T-helper 17 cell (primary cell): ENCODE measurements at regions not wholly inside any gene's neighbourhood (a gene's known extent, or its start where the extent isn't known, plus 50 kb on each side); places are given as distances from the start of the nearest gene placed in this dataset.

ENCODE experiments used
- ATAC-seq: fragments of 150-1000 bp; cut with Tn5 transposase; 2 replicates; pipeline ENCODE4 v1.10.0; 2021; ENCODE audit warnings: mild to moderate bottlenecking, moderate library complexity
- DNase-seq, 3 donors: peaks; one replicate each; pipeline versions ENCODE4 v3.0.0 to v3.0.0-alpha.2; 2020 to 2021
- H3K9me3 ChIP-seq: one replicate; pipeline ENCODE4 v1.7.0; 2013; ENCODE audit warnings: low read length, mild to moderate bottlenecking; ENCODE audit not compliant: control insufficient read depth, poor library complexity, severe bottlenecking
- H3K27ac Mint-ChIP-seq: one replicate; pipeline ENCODE4 v1.8.0; 2022; ENCODE audit warnings: mild to moderate bottlenecking, moderate library complexity, mixed read lengths
- H3K27me3 Mint-ChIP-seq: one replicate; pipeline ENCODE4 v1.8.0; 2022; ENCODE audit warnings: mixed read lengths
- H3K36me3 Mint-ChIP-seq: one replicate; pipeline ENCODE4 v1.8.0; 2022; ENCODE audit warnings: low read depth, mixed read lengths
- H3K4me1 Mint-ChIP-seq: one replicate; pipeline ENCODE4 v1.8.0; 2022; ENCODE audit warnings: mild to moderate bottlenecking, mixed read lengths
- H3K4me3 Mint-ChIP-seq: one replicate; pipeline ENCODE4 v1.8.0; 2022; ENCODE audit warnings: mild to moderate bottlenecking, moderate library complexity, mixed read lengths

DNA sequence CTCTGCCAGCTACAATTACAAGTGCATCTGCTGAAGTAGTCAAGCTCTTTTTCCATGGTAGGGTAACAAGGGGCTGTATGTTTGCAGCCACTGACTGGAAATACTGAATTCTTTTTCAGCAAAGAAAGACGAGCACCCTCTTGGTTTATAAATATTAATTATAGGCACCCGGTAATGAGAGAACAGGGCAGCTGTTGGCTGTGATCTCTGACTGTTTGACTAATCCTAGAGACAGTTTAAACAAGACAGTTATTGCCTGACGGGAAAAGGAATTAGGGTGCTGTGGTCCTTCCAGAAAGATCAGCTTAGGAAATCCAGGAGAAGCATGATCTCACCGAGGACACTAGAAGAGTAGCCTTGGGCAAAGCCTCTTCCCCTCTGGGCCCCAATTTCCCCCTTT, 183.7 kb upstream of the ZC3H12A start:
- no peak for DNase-seq
- no peak for ATAC-seq

DNA sequence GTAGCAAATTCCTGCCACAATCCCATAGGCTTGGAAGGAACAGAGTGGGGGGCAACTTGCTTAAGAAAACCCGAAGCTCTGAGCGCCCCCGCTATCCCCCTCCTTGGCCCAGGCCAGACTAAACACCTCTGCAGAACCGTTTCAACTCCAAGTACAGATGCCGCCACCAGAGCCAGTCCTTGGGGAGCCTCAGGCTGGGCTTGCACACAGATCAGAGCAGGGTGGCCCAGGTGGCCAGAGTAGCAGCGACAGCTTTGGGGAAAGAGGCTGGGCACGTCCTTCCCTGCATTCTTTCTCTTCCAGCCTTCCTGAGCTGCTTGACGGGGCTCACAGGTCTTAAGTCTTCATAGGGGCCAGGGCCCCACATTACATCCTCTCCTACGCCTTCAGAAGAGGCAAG, 181.6 kb upstream of the ZC3H12A start:
- Mint-ChIP-seq H3K4me1 (peaks cover 3% of the 10 kb centered on the region), H3K27ac (no peak overlapping the region), H3K4me3 (no peak overlapping the region), H3K27me3 (peaks cover 79% of the 10 kb centered on the region), H3K36me3 (peaks cover 6% of the 10 kb centered on the region)
- no peaks in the 10 kb centered on the region for H3K9me3 ChIP-seq
- ATAC-seq (no peak), DNase-seq (no peak)

More for the DNA sequence above, 183.7 kb upstream of the ZC3H12A start:
- Mint-ChIP-seq H3K36me3 (peaks cover 2% of the 10 kb centered on the region), H3K27ac (no peak overlapping the region), H3K4me1 (no peaks in the 10 kb centered on the region), H3K4me3 (no peak overlapping the region), H3K27me3 (peaks cover 61% of the 10 kb centered on the region)
- H3K9me3 ChIP-seq: no peaks in the 10 kb centered on the region

DNA sequence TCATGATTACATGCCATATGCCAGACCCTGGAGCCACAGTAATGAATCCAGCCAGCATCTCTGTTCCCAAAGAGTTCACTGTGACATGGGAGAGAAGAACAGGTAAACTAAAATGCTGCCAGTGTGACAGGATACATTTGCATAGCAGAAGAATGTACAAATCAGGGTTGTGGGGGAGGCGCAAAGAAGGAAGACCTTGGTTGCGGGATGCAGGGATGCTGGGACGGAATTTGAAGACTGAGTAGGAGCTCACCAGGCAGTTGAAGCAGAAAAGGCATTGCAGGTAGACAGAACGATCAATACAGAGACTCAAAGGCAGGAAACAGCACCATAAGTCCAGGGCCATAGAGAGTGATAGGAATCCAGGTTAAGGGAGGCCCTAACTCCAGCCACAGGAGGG, 180.3 kb upstream of the ZC3H12A start:
- Mint-ChIP-seq H3K36me3 (peaks cover 6% of the 10 kb centered on the region), H3K4me3 (no peak overlapping the region), H3K4me1 (peaks cover 3% of the 10 kb centered on the region), H3K27ac (no peak overlapping the region), H3K27me3 (peaks cover 88% of the 10 kb centered on the region)
- ATAC-seq (no peak), DNase-seq (no peak)
- no peaks in the 10 kb centered on the region for H3K9me3 ChIP-seq

DNA sequence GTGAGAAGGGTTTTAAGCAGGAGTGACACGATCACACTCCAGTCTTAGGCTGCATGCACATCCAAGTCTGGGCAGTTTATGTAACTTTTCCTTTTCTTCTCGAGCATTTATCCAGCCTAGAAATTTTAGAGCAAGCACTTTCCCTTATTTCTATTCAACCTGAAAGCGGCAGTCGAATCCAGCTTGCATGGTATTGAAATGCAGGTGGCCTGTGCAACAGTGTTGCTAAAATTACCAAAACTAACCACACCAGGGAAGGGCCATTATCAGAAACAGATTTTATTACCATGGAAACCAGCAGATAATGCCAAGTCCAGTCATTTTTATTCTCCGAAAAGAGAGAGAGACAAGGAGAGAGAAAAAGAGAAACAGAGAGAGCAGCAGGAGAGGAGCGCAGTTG, 179.9 kb upstream of the ZC3H12A start:
- H3K27ac Mint-ChIP-seq: no peak overlapping the region
- peaks cover 7% of the 10 kb centered on the region for H3K36me3 Mint-ChIP-seq
- H3K4me3 Mint-ChIP-seq: no peak overlapping the region
- H3K27me3 Mint-ChIP-seq: peaks cover 90% of the 10 kb centered on the region
- no peaks in the 10 kb centered on the region for H3K9me3 ChIP-seq
- DNase-seq: no peak
- peaks cover 3% of the 10 kb centered on the region for H3K4me1 Mint-ChIP-seq
- ATAC-seq: no peak

DNA sequence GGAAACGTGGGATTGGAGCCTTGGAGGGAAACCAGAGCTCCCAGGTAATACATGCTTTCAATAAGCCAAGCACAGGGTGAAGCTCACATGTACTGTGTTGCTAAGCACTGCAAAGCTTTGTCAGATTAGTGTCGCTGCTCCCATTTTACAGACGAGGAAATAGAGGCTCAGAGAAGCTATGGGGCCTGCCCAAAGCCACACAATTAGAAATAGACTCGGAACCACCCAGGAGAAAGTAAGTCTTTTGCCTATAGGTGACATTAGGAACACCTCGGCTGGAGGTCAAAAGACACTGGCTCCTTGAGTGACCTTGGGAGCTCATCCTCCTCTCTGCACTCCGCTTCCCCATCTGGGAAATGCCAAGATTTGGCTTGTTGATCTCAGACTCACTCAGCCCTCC, 175.6 kb upstream of the ZC3H12A start:
- no peaks in the 10 kb centered on the region for H3K9me3 ChIP-seq
- no peak for DNase-seq
- H3K4me1 Mint-ChIP-seq: peaks cover 3% of the 10 kb centered on the region
- H3K27ac Mint-ChIP-seq: no peak overlapping the region
- no peak for ATAC-seq
- H3K27me3 Mint-ChIP-seq: peaks cover 76% of the 10 kb centered on the region
- no peak overlapping the region for H3K4me3 Mint-ChIP-seq
- peaks cover 7% of the 10 kb centered on the region for H3K36me3 Mint-ChIP-seq

DNA sequence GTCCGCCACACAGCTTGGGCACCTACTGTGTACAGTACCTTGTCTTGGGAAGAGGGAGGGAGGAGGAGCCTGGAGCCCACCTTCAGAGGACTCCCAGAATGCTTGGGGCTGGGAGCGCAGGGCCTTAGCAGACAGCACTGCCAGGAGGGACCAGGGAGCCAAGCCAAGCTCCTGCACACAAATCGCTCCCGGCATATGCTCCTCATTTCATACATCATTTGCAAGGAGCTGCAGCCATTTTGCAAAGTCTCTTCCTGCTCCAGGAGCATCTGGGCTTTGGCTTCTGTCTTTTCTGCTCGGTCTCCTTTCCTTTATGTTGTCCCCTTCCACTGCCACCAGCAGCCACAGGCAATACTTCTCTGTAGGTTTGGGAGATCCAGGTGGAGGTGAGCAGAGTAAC, 175.2 kb upstream of the ZC3H12A start:
- peaks cover 5% of the 10 kb centered on the region for H3K4me1 Mint-ChIP-seq
- peaks cover 72% of the 10 kb centered on the region for H3K27me3 Mint-ChIP-seq
- ATAC-seq (no peak), DNase-seq (no peak)
- H3K27ac Mint-ChIP-seq: no peak overlapping the region
- no peak overlapping the region for H3K4me3 Mint-ChIP-seq
- peaks cover 6% of the 10 kb centered on the region for H3K36me3 Mint-ChIP-seq
- no peaks in the 10 kb centered on the region for H3K9me3 ChIP-seq

DNA sequence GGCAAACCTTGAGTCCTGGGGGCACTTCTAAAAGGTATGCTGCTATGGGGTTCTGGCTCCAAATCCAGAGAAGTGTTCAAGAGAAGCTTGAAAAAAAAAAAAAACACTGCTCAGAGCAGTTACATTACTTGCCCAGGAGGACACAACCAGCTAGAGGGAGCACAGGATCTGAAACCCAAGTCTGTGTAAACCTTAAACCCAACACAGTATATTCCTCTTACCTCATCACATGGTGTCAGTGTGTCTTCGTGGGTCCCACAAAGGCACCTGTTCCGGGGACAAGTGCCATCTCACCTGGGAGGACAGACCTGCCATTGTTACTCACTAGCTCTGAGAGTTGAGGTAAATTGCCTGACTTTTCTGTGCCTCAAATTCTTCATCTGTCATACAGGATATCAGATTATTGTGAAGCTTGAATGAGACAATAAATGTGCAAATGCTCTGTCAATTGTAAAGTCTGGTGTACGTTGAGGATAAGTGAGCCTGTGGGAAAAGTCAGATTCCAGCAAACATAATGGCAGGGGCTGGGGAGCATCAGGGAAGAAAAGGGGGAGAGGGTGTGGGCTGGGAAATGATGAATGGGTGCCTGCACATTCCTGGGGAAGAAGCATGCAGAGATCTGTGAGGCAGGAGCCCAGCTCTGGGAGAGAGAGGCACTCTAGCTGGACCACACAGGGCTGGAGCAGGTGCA, 170.4 kb upstream of the ZC3H12A start:
- Mint-ChIP-seq H3K27me3 (peaks cover 56% of the 10 kb centered on the region), H3K27ac (no peak overlapping the region), H3K4me1 (peaks cover 2% of the 10 kb centered on the region), H3K36me3 (peaks cover 2% of the 10 kb centered on the region), H3K4me3 (no peak overlapping the region)
- no peak for ATAC-seq
- H3K9me3 ChIP-seq: no peaks in the 10 kb centered on the region
- no peak for DNase-seq

DNA sequence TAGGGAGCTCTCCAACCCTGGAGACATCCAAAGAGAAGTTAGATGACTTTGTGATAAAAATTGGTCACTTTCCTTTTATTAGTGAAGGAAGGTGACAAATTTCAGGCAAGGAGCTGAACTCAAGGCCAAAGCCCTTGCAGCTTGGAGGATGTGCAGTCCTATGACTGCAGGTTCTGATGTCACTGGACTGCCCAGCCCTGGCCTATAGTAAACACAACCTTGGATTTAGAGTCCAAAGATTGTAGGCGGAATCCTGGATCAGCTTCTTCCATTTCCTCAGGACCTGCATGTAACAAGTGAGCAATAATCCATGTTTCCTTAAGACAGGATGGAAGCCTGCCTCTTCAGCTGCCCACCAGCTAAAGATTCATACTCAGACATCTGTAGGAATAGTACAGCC, 169.3 kb upstream of the ZC3H12A start:
- H3K36me3 Mint-ChIP-seq: no peaks in the 10 kb centered on the region
- H3K4me1 Mint-ChIP-seq: peaks cover 2% of the 10 kb centered on the region
- H3K27me3 Mint-ChIP-seq: peaks cover 56% of the 10 kb centered on the region
- ATAC-seq: no peak
- H3K4me3 Mint-ChIP-seq: no peak overlapping the region
- no peak for DNase-seq
- H3K9me3 ChIP-seq: no peaks in the 10 kb centered on the region
- H3K27ac Mint-ChIP-seq: no peak overlapping the region

DNA sequence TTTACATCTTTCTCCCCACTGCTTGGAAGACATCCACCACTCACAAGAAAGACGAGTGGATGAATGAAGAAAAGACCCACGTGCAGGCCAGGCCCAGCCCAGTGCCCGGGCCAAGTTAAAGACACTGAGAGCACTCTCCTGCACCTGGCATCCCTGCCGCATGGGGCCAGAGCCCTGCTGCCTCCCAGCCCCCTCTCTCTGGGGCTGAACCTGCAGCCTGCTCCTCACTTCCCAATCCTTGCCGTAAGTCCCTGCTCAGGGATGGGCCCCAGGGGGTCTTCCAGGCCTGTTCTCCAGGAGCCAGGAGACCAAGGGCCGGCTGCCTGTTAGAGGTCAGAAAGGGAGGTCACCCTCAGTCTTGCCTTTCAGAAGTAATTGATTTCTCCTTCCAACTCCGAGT, 168.5 kb upstream of the ZC3H12A start:
- Mint-ChIP-seq H3K4me1 (peaks cover 2% of the 10 kb centered on the region), H3K4me3 (no peak overlapping the region), H3K27ac (no peak overlapping the region), H3K27me3 (peaks cover 55% of the 10 kb centered on the region), H3K36me3 (no peaks in the 10 kb centered on the region)
- no peaks in the 10 kb centered on the region for H3K9me3 ChIP-seq
- DNase-seq: no peak
- ATAC-seq: no peak

DNA sequence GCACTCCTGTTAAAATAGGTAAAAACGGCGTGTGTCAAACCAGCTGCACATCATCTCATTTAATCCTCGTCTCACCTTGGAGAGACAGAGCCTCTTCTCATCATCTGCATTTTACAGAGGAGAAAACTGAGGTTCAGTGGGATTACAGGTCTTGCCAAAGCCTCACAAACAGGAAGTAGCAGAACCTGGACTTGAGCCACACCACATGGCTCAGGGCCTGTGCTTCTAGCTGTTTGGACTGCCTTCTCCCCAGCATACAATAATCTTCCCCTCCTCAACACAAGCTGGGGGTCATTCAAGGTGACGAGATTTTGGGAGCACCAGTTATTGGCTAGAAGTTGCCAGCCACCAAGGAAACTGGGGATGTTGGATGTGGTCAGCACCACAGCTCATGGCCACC, 167.9 kb upstream of the ZC3H12A start:
- DNase-seq (no peak), ATAC-seq (no peak)
- Mint-ChIP-seq H3K36me3 (no peaks in the 10 kb centered on the region), H3K27ac (no peak overlapping the region), H3K4me1 (peaks cover 4% of the 10 kb centered on the region), H3K4me3 (no peak overlapping the region), H3K27me3 (peaks cover 53% of the 10 kb centered on the region)
- no peaks in the 10 kb centered on the region for H3K9me3 ChIP-seq

DNA sequence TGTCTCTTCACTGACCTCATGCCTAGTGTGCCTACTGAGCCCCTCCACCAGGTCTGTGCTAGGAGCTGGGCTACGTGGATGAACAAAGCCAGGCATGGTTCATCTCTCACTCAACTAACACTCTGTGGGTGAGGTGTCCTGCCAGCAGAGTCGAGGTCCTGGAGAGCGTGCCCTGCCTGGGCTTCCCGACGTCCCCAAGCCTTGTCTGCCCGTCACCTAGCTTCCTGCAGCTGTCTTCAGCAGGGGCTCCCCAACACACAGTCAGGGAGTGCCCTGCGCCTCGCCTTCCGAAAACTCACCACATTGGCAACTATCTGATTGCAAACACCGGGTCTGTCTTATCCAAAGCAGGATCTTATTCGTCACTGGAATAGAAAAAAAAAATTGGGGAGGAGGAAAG, 167.5 kb upstream of the ZC3H12A start:
- Mint-ChIP-seq H3K27me3 (peaks cover 56% of the 10 kb centered on the region), H3K27ac (no peak overlapping the region), H3K4me3 (no peak overlapping the region), H3K4me1 (peaks cover 4% of the 10 kb centered on the region), H3K36me3 (peaks cover under 1% of the 10 kb centered on the region)
- no peak for DNase-seq
- no peak for ATAC-seq
- no peaks in the 10 kb centered on the region for H3K9me3 ChIP-seq

DNA sequence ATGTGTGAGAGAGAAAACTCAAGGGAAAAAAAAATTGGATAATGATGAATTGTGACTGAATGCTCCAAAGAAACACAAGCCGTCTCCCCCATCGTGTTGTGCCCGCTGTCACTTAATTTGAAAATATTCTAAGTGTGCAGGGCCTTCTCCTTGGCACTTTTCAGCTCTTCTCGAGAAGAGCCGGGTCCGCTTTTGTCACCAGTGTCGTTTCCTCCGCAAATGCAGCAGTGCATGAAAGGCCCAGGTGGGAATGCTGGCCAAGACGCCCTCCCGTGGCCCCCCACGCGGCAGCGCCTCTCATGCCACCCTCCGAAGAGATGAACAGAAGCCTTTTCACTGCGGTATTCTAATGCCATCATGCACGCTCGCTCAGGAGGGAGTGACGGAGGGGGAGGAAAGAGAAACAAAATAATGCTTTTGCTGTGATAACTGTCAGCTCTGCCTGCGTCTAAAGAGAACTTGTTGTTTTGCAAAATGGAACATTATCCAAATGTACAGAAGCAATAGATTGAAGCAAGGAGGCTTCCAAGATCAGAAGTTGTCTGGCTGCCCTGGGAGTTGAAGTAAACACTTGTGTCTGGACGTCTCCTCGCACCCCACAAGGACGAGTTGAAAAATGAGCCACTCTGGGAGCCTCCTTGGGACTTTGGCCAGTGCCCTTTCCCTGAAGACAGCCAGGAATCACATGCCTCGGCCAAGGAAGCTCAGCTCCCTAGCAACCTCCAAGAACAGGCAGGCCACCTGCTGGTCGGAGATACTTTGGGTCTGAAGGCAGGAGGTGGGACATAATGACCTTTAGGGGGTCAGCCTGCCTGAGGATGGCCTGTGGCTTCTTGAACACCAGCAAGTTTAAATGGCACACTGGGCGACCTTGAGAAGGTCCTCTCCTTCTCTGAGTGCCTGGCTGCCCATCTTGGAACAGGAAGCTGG, 166.1 kb upstream of the ZC3H12A start:
- H3K36me3 Mint-ChIP-seq: peaks cover 3% of the 10 kb centered on the region
- H3K9me3 ChIP-seq: no peaks in the 10 kb centered on the region
- peaks cover 65% of the 10 kb centered on the region for H3K27me3 Mint-ChIP-seq
- no peak overlapping the region for H3K27ac Mint-ChIP-seq
- ATAC-seq (no peak), DNase-seq (no peak)
- H3K4me3 Mint-ChIP-seq: no peak overlapping the region
- H3K4me1 Mint-ChIP-seq: peaks cover 4% of the 10 kb centered on the region

DNA sequence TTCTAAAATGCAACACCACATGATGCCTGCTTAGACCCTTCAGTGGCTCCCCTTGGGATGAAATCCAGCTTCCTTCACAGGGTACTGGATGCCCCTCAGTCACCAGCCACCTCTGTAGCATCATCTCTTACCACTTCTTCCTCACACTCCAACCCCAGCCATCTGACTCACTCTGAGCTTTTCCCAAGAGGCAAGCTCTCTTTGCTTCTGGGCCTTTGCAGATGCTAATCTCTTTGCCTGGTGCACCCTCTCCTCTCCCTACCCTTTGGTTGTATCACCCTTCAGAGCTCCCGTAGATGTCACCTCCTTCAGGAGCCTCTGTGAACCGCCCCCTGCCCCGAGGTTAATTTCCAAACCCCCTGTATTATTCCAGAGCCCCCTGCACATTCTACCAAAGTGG, 164.8 kb upstream of the ZC3H12A start:
- ATAC-seq: no peak
- no peaks in the 10 kb centered on the region for H3K9me3 ChIP-seq
- Mint-ChIP-seq H3K4me3 (no peak overlapping the region), H3K4me1 (peaks cover 2% of the 10 kb centered on the region), H3K27ac (no peak overlapping the region), H3K27me3 (peaks cover 78% of the 10 kb centered on the region), H3K36me3 (peaks cover 3% of the 10 kb centered on the region)
- no peak for DNase-seq

DNA sequence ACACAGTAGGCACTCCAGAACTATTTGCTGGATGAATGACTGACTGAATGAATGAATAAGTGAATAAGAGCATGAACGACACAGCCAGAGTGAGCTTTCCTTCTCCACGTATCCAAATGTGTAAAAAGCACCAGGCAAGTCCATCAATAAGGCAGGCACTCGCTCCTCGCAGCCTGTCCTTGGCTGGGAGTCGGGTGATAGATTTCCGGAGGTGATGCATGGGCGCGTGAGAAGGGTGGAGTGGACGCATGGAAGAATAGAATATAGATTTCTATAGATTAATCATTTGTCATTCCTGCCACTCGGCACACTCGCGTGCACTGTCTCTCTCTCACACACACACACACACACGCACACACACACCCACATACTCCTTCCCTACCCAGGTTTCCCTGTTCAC, 164.3 kb upstream of the ZC3H12A start:
- H3K27me3 Mint-ChIP-seq: peaks cover 83% of the 10 kb centered on the region
- H3K27ac Mint-ChIP-seq: no peak overlapping the region
- no peaks in the 10 kb centered on the region for H3K9me3 ChIP-seq
- H3K4me3 Mint-ChIP-seq: no peak overlapping the region
- no peak for ATAC-seq
- no peak for DNase-seq
- H3K4me1 Mint-ChIP-seq: peaks cover 2% of the 10 kb centered on the region
- H3K36me3 Mint-ChIP-seq: peaks cover 3% of the 10 kb centered on the region
